GM12873 (cell line): ENCODE measurements at regions not wholly inside any gene's neighbourhood (a gene's known extent, or its start where the extent isn't known, plus 50 kb on each side); places are given as distances from the start of the nearest gene placed in this dataset.

Source experiments
- CTCF ChIP-seq: IDR thresholded peaks from 2 replicates; pipeline ENCODE4 v1.5.1; 2012; ENCODE audit warnings: low read depth, mild to moderate bottlenecking, moderate library complexity, low read length, control low read depth; ENCODE audit not compliant: insufficient read depth; ENCODE audit errors: missing control alignments

- TF ChIP-seq CTCF: no peak
Measured at GRCh38 chr13:74570834-74571233, 436.6 kb upstream of the KLF12 start.

DNA sequence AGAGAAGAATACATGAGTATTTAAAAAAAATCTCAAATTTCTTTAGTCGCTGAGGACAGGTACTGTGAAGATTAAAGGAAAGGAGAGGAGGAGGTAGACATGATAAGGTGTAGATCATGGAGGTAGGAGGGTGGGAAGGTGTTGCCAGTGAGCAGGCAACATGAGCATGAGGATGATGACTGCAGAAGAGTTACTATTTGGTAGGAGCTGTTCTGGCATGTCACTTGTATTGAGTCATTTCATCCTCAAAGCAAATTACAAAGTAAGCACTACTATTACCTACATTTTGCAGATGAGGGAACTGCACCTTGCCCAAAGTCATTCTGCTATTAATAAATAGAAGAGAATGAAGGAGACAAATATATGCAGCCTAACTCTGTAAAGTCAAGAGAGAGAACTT is 435.8 kb upstream of the KLF12 start:
- TF ChIP-seq CTCF: no peak

DNA sequence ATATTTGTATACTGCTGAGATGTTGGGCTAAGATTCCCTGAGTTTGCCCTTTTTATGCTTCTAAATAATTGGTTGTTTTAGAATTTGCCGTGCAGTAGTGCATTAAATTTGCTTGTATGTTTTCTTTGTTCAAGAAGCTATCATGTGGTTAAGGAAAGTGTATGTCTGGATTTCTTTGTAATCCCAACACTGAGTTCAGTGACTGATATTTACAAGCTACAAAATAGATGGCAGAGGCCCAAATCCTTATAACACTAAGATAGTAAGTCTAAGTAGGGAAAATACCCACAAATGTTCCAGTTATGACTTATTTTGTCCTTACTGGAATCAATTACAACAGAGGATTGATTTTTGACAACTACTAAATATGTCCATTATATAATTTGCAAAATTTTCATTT is 435.0 kb upstream of the KLF12 start:
- TF ChIP-seq CTCF: no peak

- TF ChIP-seq CTCF: no peak
Measured at GRCh38 chr13:74567485-74567884, 433.3 kb upstream of the KLF12 start.

- no peak for TF ChIP-seq CTCF
Measured at GRCh38 chr13:74562381-74562780, 428.2 kb upstream of the KLF12 start.

GRCh38 chr13:74561155-74561554 is 427.0 kb upstream of the KLF12 start:
- TF ChIP-seq CTCF: no peak

DNA sequence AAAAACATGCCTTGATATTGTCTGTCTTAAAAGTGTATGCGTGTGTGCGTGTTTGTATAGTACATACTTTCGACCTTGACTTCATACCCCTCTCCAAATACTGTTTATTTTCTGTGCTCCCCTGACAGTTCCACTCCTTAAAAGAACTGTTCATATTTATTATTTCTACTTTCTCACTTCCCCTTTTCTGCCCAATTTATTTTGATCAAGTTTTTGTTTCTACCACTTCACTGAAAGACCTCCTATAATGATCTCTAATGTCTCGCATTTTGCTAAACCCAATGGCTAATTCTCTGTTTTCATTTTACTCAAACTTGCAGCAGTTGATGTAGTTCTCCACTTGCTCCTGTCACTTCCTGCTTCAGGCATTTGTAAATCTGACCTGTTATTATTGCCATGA is 426.1 kb upstream of the KLF12 start:
- TF ChIP-seq CTCF: no peak

- no peak for TF ChIP-seq CTCF
Measured at GRCh38 chr13:74557870-74558269, 423.7 kb upstream of the KLF12 start.
